SK-MEL-5 (cell line): ENCODE measurements at regions not wholly inside any gene's neighbourhood (a gene's known extent, or its start where the extent isn't known, plus 50 kb on each side); places are given as distances from the start of the nearest gene placed in this dataset.

Experiments used
- DNase-seq: peaks from one replicate; pipeline ENCODE4 v3.0.0-alpha.2; 2016; ENCODE audit warnings: low read depth, low spot score
- in situ Hi-C: cut with HindIII; loops from 2 replicates; pipeline ENCODE4 v1.10.0; 2016; ENCODE audit warnings: low sequenced_read_pairs, high pct_unique_total_duplicates, low pct_unique_long_range_greater_than_20kb

DNA sequence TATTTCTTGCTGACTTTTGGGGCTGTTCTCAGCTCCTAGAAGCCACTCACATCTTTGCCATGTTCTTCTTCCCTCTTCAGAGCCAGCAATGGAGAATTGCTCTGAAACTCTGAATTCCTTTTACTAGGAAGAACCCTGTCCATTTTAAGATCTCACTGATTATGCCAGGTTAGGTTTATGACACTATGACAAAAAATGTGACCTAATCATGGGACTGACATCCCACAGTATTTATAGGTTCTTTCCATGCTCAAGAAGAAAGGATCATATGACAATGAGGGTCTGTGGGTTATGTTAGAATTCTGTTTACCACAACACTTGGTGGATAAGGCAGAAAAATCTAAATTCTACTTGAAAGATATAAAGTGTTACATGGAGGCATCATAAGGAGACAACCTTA is 263.3 kb upstream of the CITED2 start:
- DNase-seq = no peak
- in situ Hi-C loops = no loop called here

DNA sequence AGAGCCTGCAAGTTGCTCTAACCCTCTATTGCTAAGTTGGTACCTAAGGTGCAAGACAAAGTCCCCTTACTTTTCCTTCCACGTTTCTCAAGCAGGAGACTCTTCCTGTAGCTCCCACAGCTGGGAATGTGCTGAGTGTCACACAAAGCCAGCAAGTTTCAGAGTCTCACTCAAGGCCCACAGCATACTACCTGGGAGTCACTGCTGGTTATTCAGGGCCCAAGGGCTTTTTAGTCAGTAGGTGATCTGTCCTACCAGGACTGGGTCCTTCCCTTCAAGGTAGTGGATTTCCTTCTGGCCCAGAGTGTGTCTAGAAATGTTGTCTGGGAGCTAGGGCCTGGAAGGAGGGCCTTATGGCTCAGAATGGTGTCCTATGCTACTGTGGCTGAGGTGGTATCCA is 261.9 kb upstream of the CITED2 start:
- in situ Hi-C loops = no loop called here
- DNase-seq = no peak

DNA sequence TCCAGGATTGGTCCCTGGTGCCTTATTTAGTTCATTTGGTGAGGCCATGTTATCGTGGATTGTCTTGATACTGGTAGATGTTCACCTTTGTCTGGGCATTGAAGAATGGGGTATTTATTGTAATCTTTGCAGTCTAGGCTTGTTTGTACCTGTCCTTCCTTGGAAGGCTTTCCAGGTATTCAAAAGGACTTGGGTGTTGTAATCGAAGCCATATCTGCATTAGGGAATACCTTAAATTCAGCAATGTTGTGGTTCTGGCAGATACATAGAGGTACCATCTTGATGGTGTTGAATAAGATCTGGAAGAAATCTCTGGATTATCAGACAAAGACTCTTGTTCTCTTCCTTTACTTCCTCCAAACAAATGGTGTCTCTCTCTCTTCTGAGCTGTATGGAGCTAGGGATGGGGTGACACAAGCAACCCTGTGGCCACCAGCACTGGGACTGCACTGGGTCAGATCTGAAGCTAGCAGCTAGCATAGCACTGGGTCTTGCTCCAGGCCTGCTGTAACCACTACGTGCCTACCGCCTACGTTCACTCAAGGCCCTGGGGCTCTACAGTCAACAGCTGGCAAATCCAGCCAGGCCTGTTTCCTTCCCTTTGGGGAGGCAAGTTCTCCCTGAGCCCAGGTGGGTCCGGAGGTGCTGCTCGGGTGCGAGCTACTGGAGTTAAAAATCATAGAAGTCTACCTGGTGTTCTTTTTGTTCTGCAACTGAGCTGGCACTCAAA is 261.1 kb upstream of the CITED2 start:
- in situ Hi-C loops = no loop called here
- no peak for DNase-seq

DNA sequence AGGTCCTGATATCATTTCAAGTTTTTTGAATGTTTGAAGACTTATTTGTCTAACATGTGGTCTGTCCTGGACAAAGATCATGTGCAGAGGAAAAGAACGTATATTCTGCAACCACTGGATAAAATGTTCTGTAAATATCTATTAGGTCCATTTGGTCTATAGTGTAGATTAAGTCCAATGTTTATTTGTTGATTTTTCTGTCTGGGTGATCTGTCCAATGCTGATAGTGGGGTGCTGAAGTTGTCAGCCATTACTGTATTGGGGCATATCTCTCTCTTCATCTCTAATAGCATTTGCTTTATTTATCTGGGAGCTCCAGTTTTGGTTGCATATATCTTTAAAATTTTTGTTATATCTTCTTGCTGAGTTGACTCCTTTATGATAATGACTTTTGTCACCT is 258.4 kb upstream of the CITED2 start:
- no peak for DNase-seq
- in situ Hi-C loops = no loop called here

DNA sequence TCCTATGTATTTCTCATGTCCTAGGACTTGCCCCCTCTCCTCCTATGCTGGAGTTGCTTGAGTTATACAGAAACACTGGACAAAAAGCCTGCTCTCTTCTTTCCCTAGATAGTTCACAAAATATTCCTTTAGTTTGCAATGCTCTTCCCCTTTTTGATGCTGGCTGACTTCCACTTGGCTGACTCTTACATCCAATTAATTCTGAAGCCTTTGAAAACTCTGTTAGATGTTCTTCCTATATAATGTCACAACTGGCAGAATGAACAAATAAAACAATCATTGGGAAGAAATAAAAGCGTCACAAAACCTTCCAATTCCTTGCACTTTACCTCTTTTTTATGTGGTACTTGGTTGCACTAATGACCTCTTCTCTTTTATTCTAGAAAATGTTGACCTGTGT is 253.8 kb upstream of the CITED2 start:
- no peak for DNase-seq
- in situ Hi-C loops = no loop called here

DNA sequence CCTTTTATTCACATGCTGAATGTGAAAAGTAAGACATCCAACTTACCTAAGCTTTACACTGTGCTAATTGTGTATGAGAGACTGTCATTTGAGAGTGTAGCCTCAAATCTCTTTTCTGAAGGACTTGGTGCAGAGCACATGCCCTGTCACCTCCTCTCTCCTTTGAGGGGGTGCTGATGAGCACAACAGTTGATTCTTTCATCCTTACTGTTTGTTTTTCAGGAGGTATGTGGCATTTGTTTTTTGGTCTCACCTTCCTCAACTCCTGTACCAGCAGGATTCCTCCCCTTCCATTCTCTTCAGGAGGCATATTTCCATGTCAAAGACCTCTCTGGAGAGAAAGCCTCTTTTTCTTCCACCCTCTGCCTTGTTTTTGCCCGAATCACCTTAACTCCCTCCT is 252.6 kb upstream of the CITED2 start:
- in situ Hi-C loops = no loop called here
- no peak for DNase-seq

DNA sequence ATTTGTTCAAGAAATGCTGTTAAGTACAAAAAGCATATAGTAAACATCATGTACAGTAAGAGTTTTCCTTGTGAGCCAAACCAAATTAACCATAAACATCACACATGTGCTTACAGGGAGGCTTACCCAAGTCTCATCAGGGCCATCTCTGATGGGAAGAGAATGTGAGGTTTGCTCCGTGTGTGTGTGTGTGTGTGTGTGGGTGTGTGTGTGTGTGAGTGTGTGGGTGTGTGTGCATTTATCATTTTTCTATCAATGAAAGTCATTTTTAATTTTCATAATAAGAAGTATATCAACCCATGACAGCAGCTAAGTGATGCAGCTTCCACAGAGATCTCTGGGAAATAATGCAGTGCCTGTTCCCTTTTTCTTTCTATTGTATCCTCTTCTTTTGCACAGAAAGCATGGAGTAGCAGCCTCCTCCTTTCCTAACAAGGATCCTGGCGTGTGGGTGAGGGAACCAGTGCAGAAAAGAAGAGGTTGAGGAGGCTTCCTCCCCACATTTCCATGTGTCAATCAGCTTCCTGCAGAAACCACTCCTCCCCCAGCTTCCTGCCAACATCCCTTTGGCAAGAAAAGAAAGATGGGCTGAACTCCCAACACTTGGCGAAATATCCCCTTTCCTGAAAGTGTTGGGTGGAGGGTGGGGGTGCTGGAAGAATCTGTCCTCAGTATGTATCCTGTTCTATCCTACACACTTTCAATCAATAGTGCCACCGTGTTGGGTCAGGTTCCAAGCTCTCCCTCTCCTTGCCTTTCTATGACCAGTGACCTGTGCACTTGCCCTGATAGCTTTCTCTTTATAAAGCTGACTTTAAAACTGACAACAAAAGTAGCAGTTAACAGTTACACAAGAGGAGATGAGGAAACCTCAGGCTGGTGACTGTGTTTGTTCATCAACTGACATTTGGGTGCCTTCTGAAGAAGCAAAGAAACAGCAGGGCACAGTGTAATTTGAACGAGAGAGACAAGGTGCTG is 251.8 kb upstream of the CITED2 start:
- DNase-seq = no peak
- in situ Hi-C loops = no loop called here

DNA sequence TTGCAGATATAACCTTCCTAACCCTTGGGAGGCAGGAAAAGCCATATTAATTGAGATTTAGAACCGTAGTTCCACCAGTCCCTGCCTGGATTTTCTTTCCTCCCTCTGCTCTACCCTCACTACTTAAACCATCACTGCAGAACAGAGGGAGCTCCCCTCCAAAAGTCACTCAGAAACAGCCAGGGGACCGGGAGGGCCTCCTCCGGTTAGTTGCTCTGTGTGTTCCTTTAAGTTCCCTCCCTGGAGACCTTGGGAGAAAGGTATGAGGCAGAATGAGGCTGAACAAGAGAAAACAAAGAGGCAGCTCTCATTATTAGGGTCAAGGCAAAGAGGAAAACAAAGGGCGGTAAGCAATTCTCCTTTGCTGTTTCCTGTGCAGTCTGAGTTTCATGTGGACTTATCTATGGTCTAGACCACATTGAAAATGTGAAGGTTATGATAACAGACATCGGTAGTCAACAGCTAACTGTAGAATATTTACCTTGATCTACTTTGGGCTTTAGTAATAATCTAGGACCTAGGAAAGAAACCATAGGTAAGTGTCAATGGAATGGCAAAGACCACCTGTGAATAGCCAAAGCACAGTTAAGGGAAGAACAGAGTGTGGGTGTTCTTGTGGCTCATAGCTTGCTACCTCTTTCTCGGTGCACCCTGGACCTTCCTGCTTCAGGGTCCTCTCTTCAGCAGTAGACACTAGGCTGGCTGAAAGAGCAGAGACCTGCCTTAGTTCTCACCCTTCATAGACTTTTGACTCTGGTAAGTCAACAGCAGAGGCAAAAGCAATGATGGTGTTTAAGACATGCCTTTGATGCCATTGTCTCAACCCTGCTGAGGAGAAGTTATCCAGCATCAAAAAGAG is 250.9 kb upstream of the CITED2 start:
- no peak for DNase-seq
- in situ Hi-C loops = no loop called here

DNA sequence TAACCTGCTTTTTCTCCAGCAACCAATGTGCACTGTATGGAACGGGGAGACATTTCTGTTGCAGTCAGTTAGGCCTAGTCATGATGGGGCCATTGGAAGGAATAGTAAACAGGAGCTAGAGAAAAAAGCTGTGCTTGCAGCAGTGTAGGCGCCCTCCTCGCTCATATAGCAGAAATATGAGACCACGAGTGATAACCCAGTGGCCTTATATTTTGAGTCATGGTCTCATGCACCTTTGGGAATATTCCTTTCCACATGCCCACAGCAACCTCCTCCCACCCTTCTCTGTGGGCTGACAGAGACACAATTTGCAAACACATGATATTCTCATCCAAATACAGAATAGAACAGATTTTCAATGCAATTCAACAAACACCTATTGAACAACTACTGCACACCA is 248.9 kb upstream of the CITED2 start:
- DNase-seq = no peak
- in situ Hi-C loops = no loop called here

DNA sequence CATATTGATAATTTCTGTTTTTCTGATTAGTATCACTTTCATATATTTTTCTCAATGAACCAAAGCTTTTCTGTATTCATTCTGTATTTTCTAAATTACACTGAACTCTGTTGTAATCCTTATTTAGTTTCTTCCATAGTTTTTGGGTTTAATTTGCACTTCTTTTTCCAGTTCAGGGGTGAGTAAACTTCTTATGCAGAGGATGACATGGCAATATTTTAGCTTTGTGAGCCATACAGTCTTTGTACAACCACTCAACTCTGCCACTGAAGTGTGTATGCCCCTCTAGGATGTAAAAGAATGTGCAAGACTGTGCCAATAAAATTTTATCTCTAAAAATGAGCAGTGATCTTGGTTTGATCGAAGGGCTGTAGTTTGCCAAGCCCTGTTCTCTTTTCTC is 239.0 kb upstream of the CITED2 start:
- no peak for DNase-seq
- in situ Hi-C loops = no loop called here

DNA sequence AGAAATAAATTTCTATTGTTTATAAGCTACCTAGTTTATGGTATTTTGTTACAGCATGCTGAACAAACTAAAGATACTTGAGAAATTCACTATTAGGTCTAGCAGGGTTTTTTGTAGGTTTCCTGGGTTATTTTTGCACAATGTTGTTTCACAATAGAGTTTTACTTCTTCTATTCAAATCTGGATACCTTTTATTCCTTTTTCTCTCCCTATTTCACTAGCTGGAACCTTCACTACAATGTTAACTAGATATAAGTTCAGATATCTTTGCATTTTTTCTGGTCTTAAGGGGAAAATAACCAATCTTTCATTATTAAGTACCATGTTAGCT is 237.7 kb upstream of the CITED2 start:
- in situ Hi-C loops = no loop called here
- no peak for DNase-seq

DNA sequence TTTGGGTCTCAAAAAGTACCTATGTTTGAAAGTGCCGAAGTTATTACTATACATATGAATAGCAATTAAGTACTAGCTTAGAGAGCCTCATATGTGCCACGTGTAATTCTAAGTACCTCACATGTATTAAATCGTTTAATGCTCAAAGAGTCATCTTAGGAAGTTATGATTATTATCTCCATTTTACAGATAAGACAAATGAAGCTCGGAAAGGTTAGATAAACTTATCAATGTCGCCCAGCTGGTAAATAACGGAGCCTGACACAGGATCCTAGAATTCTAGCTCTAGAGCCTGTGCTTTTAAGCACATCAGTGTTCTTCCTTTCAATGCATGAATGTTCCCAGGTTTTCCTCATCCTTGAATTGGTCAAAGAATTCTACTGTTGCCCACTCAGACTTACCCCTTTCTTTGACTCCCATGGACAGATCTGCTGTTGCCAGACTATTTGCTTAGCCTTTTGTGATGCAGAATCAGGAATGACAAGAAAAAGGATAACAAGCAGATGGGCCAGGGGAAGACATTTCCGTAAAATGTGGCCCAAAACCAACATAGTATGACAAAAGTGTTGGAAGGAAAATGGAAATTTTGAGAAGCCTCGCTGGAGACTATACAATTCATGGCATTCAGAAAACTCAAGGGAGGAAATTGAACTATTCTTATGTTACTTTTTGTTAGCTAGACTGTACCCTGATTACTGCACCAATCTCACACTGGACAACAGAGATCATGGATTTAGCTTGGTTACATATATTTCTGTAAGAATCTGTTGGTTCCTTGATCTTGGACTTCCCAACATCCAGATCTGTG is 237.1 kb upstream of the CITED2 start:
- in situ Hi-C loops = no loop called here
- DNase-seq = no peak

DNA sequence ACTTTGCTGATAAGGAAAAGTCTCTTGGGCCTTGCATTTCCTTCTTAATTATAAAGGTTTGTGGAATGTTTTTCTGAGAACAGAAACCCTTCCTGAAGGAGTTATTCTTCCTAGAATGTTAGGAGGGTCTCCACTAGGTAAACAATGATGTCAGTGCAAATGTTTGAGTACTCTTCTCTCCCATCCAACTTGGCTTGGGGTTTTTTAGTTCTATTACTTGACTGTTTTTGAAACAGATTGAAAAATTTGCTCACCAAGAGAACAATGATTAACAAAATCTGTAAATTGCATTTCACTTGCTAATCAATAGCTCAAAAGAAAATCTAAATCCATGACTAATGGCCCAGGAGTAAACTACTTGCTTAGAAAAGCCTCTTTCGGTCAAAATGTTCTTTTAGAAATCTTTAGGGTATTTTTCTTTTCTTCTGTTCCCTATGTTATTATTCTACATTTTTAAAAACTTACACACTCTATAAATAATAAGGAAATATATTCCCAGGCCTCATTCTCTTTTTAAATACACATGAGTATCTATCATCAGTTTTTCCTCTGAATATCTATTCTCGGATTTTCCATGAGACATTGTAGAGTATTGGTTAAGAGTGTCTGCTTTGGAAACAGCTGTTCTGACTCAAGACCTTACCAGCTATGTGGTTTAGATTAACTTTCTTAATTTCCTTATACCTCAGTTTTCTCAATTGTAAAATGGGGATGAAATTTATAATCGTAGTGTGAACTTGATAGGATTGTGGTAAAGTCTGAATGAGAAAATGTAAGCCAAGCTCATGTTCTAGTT is 234.2 kb upstream of the CITED2 start:
- in situ Hi-C loops = no loop called here
- DNase-seq = no peak

DNA sequence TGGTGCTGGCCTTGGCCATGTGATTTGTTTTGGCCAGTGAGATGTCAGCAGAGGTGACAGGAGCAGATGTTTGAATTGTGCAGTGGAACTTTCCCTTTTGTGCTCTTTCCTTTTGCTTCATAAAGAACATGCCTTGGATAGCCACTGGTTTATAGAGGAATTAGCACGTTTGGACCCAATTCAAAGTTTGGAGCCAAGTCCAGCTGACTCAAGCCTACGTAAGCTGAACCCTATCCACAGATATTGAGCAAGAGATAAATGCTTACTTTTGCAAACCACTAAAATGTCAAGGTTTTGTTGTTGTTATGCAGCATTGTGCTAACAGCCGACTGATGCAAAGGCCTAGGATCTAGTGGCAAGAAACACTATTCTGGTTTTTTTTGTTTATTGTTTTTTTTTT is 230.9 kb upstream of the CITED2 start:
- DNase-seq = no peak
- in situ Hi-C loops = no loop called here

DNA sequence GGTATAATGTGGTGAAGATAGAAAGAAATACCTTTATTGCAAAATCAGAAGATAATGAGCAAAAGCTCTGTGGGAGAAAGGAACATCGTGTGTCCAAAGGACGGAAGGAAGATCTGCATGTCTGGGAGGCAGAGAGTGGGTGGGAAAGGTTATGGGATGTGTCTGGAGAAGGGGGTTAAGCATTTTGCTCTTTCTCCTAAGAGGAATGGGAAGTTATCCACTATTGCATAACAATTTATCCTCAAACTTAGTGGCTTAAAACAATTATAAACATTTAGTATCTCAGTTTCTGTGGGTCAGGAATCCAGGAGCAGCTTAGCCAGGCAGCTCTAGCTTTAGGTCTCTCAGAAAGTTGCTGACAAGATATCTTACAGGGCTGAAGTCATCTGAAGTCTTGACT is 229.1 kb upstream of the CITED2 start:
- DNase-seq = no peak
- in situ Hi-C loops = no loop called here

DNA sequence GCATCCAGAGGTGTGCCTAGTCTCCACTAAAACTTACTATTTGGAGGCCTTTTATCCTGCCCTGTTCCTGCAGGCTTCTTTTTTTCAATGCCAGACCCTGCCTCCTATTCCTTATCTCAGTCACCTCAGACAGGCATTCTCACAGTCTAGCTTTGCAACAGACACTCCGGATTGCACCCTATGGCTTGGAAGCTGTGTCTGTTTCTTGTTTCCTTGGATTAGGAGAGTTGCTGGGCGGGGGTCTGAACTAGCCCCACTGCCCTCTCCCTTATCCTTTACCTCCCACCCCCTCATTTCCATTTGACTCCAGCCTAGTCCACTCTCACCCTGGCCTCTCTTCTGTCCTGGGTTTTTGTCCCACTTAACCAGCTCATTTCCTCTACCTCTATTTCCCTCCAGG is 228.1 kb upstream of the CITED2 start:
- in situ Hi-C loops = no loop called here
- DNase-seq = no peak

DNA sequence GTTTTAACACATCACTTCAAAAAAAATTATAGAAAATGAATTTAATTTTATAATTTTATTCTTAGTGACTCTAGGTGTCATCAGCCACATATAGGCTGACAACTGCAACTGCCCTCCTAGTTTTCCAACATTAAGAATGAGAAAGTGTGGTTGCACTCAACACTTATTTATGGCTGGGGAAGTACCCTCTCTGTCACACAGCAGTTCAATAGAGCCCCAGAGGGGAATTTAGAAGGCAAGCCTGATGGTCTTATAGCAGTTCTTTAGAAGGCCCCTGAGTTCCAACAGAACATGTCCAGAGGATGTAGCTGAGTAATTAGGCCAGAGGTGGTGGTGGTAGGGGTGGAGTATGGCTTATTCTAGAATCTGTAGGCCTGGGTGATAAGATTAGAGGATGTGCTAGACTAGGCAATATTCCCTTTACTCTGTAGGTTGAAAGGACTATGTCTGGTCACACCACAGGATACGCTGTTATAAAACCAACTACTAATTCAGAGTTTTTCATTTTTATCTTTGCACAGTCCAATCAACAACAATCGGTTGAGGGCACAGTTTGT is 226.5 kb upstream of the CITED2 start:
- no peak for DNase-seq
- in situ Hi-C loops = no loop called here
